WTC11 (cell line): ENCODE measurements at regions not wholly inside any gene's neighbourhood (a gene's known extent, or its start where the extent isn't known, plus 50 kb on each side); places are given as distances from the start of the nearest gene placed in this dataset.
A peak's percentile ranks its signal among the peaks of the same experiment; 100 is the strongest.

Experiments used
- ATAC-seq: fragments of 200-7000 bp; cut with Tn5 transposase; 2 replicates; pipeline ENCODE4 v1.10.0; 2021; ENCODE audit warnings: mild to moderate bottlenecking, moderate library complexity
- CTCF ChIA-PET: fragments of 300-600 bp; sonication (Branson Sonifier 250); formaldehyde crosslinking; loops from one replicate; lab custom pipeline; 2021; ENCODE audit warnings: antibody characterized with exemption; lab: Charles Lee
- POLR2A ChIA-PET: fragments of 350-600 bp; sonication (Branson Sonifier 250); formaldehyde crosslinking; loops from one replicate; lab custom pipeline; 2021; ENCODE audit warnings: antibody characterized with exemption; lab: Charles Lee
- DNase-seq: peaks from one replicate; pipeline ENCODE4 v3.0.0; 2021; ENCODE audit warnings: low spot score
- H3K27ac Mint-ChIP-seq: 2 replicates; pipeline ENCODE4 v1.8.0; 2021; ENCODE audit warnings: mixed read lengths
- H3K27me3 Mint-ChIP-seq: 2 replicates; pipeline ENCODE4 v1.8.0; 2021; ENCODE audit warnings: low read depth, mild to moderate bottlenecking, moderate library complexity, mixed read lengths
- H3K36me3 Mint-ChIP-seq: 2 replicates; pipeline ENCODE4 v1.8.0; 2021; ENCODE audit warnings: mixed read lengths
- H3K4me1 Mint-ChIP-seq: 2 replicates; pipeline ENCODE4 v1.8.0; 2022; ENCODE audit warnings: mixed read lengths
- H3K4me3 Mint-ChIP-seq: 2 replicates; pipeline ENCODE4 v1.8.0; 2021; ENCODE audit warnings: mild to moderate bottlenecking, moderate library complexity, mixed read lengths
- H3K9me3 Mint-ChIP-seq: 2 replicates; pipeline ENCODE4 v1.8.0; 2021; ENCODE audit warnings: mixed read lengths
- ATF1 ChIP-seq: sonication (generic); formaldehyde crosslinking; IDR thresholded peaks from 2 replicates; pipeline ENCODE4 v1.8.1; 2023; ENCODE audit warnings: mild to moderate bottlenecking, moderate library complexity, missing genetic modification reagents
- FOXJ3 ChIP-seq: sonication (generic); formaldehyde crosslinking; IDR thresholded peaks from 2 replicates; pipeline ENCODE4 v1.9.0; 2021; ENCODE audit warnings: missing genetic modification reagents, mild to moderate bottlenecking, borderline replicate concordance
- GABPB1 ChIP-seq: sonication (generic); formaldehyde crosslinking; IDR thresholded peaks from 2 replicates; pipeline ENCODE4 v1.8.1; 2023; ENCODE audit warnings: mild to moderate bottlenecking, missing genetic modification reagents
- JUN ChIP-seq: sonication (generic); formaldehyde crosslinking; IDR thresholded peaks from 2 replicates; pipeline ENCODE4 v1.8.0; 2023; ENCODE audit warnings: mild to moderate bottlenecking, missing genetic modification reagents
- MYBL2 ChIP-seq: sonication (generic); formaldehyde crosslinking; IDR thresholded peaks from 2 replicates; pipeline ENCODE4 v1.8.1; 2023; ENCODE audit warnings: mild to moderate bottlenecking, moderate library complexity, missing genetic modification reagents
- NR2C2 ChIP-seq: sonication (generic); formaldehyde crosslinking; IDR thresholded peaks from 2 replicates; pipeline ENCODE4 v1.8.0; 2022; ENCODE audit warnings: mild to moderate bottlenecking, missing genetic modification reagents
- PREB ChIP-seq: sonication (generic); formaldehyde crosslinking; IDR thresholded peaks from 2 replicates; pipeline ENCODE4 v1.8.1; 2022; ENCODE audit warnings: mild to moderate bottlenecking, missing genetic modification reagents, moderate library complexity, borderline replicate concordance
- SMAD4 ChIP-seq: sonication (generic); formaldehyde crosslinking; IDR thresholded peaks from 2 replicates; pipeline ENCODE4 v1.8.0; 2022; ENCODE audit warnings: mild to moderate bottlenecking, missing genetic modification reagents
- SP1 ChIP-seq: sonication (generic); formaldehyde crosslinking; conservative IDR thresholded peaks from 2 replicates; pipeline ENCODE4 v1.8.1; 2022; ENCODE audit warnings: missing genetic modification reagents
- ZNF416 ChIP-seq: fragments of 250-450 bp; sonication (Bioruptor Pico); IDR thresholded peaks from 2 replicates; pipeline ENCODE4 v1.9.0; 2021; ENCODE audit warnings: mild to moderate bottlenecking, inconsistent platforms
- TF ChIP-seq, protein P1 (sequence below): fragments of 250-450 bp; sonication (Bioruptor Pico); IDR thresholded peaks from 2 replicates; pipeline ENCODE4 v1.9.0; 2021; ENCODE audit warnings: mild to moderate bottlenecking, borderline replicate concordance
- TF ChIP-seq, protein P2 (sequence below): fragments of 200-600 bp; IDR thresholded peaks from 2 replicates; pipeline ENCODE4 v1.8.0; 2022; ENCODE audit warnings: antibody characterized with exemption
- TF ChIP-seq, protein P3 (sequence below): fragments of 250-450 bp; sonication (Bioruptor Pico); IDR thresholded peaks from 2 replicates; pipeline ENCODE4 v2.1.2; 2022; ENCODE audit warnings: mild to moderate bottlenecking, moderate library complexity
- TF ChIP-seq, protein P4 (sequence below): sonication (generic); formaldehyde crosslinking; IDR thresholded peaks from 2 replicates; pipeline ENCODE4 v1.8.1; 2023; ENCODE audit warnings: mild to moderate bottlenecking, missing genetic modification reagents

GRCh38 chr12:116636608-116637519 is 77.7 kb downstream of the MAP1LC3B2 start:
- ChIA-PET CTCF (no interaction called here), POLR2A (no interaction called here)
- H3K36me3 Mint-ChIP-seq = no peaks in the 10 kb centered on the region
- no peaks in the 10 kb centered on the region for H3K4me1 Mint-ChIP-seq
- DNase-seq (no peak), ATAC-seq (no peak)
- no peak overlapping the region for H3K4me3 Mint-ChIP-seq
- 0 out of 2 replicates have a peak, but pooled peaks have one; percentile 24 for TF ChIP-seq GABPB1 (CRISPR knock-in tag)
- TF ChIP-seq, protein P1, sequence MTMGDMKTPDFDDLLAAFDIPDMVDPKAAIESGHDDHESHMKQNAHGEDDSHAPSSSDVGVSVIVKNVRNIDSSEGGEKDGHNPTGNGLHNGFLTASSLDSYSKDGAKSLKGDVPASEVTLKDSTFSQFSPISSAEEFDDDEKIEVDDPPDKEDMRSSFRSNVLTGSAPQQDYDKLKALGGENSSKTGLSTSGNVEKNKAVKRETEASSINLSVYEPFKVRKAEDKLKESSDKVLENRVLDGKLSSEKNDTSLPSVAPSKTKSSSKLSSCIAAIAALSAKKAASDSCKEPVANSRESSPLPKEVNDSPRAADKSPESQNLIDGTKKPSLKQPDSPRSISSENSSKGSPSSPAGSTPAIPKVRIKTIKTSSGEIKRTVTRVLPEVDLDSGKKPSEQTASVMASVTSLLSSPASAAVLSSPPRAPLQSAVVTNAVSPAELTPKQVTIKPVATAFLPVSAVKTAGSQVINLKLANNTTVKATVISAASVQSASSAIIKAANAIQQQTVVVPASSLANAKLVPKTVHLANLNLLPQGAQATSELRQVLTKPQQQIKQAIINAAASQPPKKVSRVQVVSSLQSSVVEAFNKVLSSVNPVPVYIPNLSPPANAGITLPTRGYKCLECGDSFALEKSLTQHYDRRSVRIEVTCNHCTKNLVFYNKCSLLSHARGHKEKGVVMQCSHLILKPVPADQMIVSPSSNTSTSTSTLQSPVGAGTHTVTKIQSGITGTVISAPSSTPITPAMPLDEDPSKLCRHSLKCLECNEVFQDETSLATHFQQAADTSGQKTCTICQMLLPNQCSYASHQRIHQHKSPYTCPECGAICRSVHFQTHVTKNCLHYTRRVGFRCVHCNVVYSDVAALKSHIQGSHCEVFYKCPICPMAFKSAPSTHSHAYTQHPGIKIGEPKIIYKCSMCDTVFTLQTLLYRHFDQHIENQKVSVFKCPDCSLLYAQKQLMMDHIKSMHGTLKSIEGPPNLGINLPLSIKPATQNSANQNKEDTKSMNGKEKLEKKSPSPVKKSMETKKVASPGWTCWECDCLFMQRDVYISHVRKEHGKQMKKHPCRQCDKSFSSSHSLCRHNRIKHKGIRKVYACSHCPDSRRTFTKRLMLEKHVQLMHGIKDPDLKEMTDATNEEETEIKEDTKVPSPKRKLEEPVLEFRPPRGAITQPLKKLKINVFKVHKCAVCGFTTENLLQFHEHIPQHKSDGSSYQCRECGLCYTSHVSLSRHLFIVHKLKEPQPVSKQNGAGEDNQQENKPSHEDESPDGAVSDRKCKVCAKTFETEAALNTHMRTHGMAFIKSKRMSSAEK (CRISPR knock-in tag) = no peak
- no peaks in the 10 kb centered on the region for H3K27me3 Mint-ChIP-seq
- no peak overlapping the region for H3K27ac Mint-ChIP-seq
- peaks cover 6% of the 10 kb centered on the region; the same call in 1 of the 2 replicates for H3K9me3 Mint-ChIP-seq

DNA sequence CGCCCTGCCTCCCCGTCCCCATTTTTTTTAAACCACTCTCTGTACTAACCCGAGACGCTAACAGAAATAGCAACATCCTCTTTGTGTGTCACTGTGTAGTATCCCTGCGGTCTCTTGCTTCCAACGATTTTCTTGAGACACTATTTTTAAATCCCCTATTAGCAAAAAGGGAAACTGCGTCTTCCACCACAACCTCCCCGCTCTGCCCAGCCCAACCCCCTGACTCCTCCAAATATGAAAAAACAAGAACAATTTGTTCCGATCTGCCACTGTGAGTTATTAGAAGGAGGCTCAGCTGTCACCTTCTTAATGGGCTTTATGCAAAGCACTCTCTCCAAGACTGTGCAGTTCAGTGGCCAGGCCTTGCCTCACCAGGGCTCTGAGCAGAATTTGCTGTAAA is 76.3 kb downstream of the MAP1LC3B2 start:
- Mint-ChIP-seq H3K4me3 (no peak overlapping the region), H3K9me3 (no peaks in the 10 kb centered on the region), H3K4me1 (peaks cover 14% of the 10 kb centered on the region), H3K36me3 (no peaks in the 10 kb centered on the region), H3K27ac (no peak overlapping the region), H3K27me3 (no peaks in the 10 kb centered on the region)
- ATAC-seq (no peak), DNase-seq (no peak)
- TF ChIP-seq, protein P2, sequence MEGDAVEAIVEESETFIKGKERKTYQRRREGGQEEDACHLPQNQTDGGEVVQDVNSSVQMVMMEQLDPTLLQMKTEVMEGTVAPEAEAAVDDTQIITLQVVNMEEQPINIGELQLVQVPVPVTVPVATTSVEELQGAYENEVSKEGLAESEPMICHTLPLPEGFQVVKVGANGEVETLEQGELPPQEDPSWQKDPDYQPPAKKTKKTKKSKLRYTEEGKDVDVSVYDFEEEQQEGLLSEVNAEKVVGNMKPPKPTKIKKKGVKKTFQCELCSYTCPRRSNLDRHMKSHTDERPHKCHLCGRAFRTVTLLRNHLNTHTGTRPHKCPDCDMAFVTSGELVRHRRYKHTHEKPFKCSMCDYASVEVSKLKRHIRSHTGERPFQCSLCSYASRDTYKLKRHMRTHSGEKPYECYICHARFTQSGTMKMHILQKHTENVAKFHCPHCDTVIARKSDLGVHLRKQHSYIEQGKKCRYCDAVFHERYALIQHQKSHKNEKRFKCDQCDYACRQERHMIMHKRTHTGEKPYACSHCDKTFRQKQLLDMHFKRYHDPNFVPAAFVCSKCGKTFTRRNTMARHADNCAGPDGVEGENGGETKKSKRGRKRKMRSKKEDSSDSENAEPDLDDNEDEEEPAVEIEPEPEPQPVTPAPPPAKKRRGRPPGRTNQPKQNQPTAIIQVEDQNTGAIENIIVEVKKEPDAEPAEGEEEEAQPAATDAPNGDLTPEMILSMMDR = no peak
- TF ChIP-seq PREB (CRISPR knock-in tag) = no peak
- TF ChIP-seq ATF1 (CRISPR knock-in tag) = no peak
- TF ChIP-seq JUN (CRISPR knock-in tag) = no peak
- no peak for TF ChIP-seq MYBL2 (CRISPR knock-in tag)
- no peak for TF ChIP-seq FOXJ3 (CRISPR knock-in tag)
- no peak for TF ChIP-seq SMAD4 (CRISPR knock-in tag)
- TF ChIP-seq, protein P3, sequence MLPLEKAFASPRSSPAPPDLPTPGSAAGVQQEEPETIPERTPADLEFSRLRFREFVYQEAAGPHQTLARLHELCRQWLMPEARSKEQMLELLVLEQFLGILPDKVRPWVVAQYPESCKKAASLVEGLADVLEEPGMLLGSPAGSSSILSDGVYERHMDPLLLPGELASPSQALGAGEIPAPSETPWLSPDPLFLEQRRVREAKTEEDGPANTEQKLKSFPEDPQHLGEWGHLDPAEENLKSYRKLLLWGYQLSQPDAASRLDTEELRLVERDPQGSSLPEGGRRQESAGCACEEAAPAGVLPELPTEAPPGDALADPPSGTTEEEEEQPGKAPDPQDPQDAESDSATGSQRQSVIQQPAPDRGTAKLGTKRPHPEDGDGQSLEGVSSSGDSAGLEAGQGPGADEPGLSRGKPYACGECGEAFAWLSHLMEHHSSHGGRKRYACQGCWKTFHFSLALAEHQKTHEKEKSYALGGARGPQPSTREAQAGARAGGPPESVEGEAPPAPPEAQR (CRISPR knock-in tag) = no peak
- TF ChIP-seq ZNF416 = no peak
- TF ChIP-seq, protein P4, sequence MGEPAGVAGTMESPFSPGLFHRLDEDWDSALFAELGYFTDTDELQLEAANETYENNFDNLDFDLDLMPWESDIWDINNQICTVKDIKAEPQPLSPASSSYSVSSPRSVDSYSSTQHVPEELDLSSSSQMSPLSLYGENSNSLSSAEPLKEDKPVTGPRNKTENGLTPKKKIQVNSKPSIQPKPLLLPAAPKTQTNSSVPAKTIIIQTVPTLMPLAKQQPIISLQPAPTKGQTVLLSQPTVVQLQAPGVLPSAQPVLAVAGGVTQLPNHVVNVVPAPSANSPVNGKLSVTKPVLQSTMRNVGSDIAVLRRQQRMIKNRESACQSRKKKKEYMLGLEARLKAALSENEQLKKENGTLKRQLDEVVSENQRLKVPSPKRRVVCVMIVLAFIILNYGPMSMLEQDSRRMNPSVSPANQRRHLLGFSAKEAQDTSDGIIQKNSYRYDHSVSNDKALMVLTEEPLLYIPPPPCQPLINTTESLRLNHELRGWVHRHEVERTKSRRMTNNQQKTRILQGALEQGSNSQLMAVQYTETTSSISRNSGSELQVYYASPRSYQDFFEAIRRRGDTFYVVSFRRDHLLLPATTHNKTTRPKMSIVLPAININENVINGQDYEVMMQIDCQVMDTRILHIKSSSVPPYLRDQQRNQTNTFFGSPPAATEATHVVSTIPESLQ = no peak
- TF ChIP-seq SP1 (CRISPR knock-in tag) = no peak
- TF ChIP-seq NR2C2 (CRISPR knock-in tag) = no peak
- CTCF ChIA-PET = interaction anchor here (0.5 to 0.6 kb wide), 2 partner anchors 8 to 688 kb away, joined by 3 read pairs; no protein-coding TSS in a partner anchor
- POLR2A ChIA-PET = no interaction called here
